DMS153 treated with DMSO at 0.1 percent for 48 hours (cell line): ENCODE measurements at regions not wholly inside any gene's neighbourhood (a gene's known extent, or its start where the extent isn't known, plus 50 kb on each side); places are given as distances from the start of the nearest gene placed in this dataset.
"Not testable (repeated sequence)": the region's sequence is repeated elsewhere in the genome, so short reads cannot be mapped to it uniquely, and the experiment has no call there.

Source experiments
- DNase-seq: peaks from one replicate; lab custom pipeline; 2025; ENCODE audit not compliant: unreplicated experiment; lab: John Stamatoyannopoulos, UW

- DNase-seq, result no peak
Observed at GRCh38 chr7:49479441-49479840, 294.0 kb upstream of the VWC2 start.

- DNase-seq, result no peak
Observed at GRCh38 chr7:49479936-49480544, 293.4 kb upstream of the VWC2 start.

- DNase-seq, result no peak
Observed at GRCh38 chr7:49481075-49481474, 292.4 kb upstream of the VWC2 start.

GRCh38 chr7:49483142-49483541 lies 290.3 kb upstream of the VWC2 start:
- no peak for DNase-seq

- no peak for DNase-seq
Observed at GRCh38 chr7:49486974-49487829, 286.2 kb upstream of the VWC2 start.

GRCh38 chr7:49487830-49488140 lies 285.7 kb upstream of the VWC2 start:
- no peak for DNase-seq

GRCh38 chr7:49488573-49488972 lies 284.9 kb upstream of the VWC2 start:
- DNase-seq, result no peak

GRCh38 chr7:49497471-49497870 lies 276.0 kb upstream of the VWC2 start:
- no peak for DNase-seq

GRCh38 chr7:49500741-49501140 lies 272.7 kb upstream of the VWC2 start:
- no peak for DNase-seq

GRCh38 chr7:49507206-49507605 lies 266.2 kb upstream of the VWC2 start:
- DNase-seq, result not testable (repeated sequence)

GRCh38 chr7:49513911-49514310 lies 259.5 kb upstream of the VWC2 start:
- DNase-seq, result peak; percentile 29

GRCh38 chr7:49520951-49521350 lies 252.5 kb upstream of the VWC2 start:
- DNase-seq, result no peak

GRCh38 chr7:49522111-49522510 lies 251.3 kb upstream of the VWC2 start:
- DNase-seq, result no peak

- DNase-seq, result no peak
Observed at GRCh38 chr7:49523870-49524269, 249.6 kb upstream of the VWC2 start.

- DNase-seq, result no peak
Observed at GRCh38 chr7:49527182-49527581, 246.3 kb upstream of the VWC2 start.

GRCh38 chr7:49530481-49530880 lies 243.0 kb upstream of the VWC2 start:
- no peak for DNase-seq

- no peak for DNase-seq
Observed at GRCh38 chr7:49563693-49564378, 209.6 kb upstream of the VWC2 start.

GRCh38 chr7:49564379-49564714 lies 209.1 kb upstream of the VWC2 start:
- DNase-seq, result no peak

GRCh38 chr7:49577576-49577975 lies 195.9 kb upstream of the VWC2 start:
- no peak for DNase-seq

GRCh38 chr7:49579408-49579807 lies 194.0 kb upstream of the VWC2 start:
- DNase-seq, result no peak

- DNase-seq, result no peak
Observed at GRCh38 chr7:49580000-49580399, 193.4 kb upstream of the VWC2 start.

GRCh38 chr7:49580761-49581160 lies 192.7 kb upstream of the VWC2 start:
- DNase-seq, result no peak
